ENCODE measurements at regions not wholly inside any gene's neighbourhood (a gene's known extent, or its start where the extent isn't known, plus 50 kb on each side); places are given as distances from the start of the nearest gene placed in this dataset.
"Not testable (repeated sequence)": the region's sequence is repeated elsewhere in the genome, so short reads cannot be mapped to it uniquely, and the experiment has no call there.

DNA sequence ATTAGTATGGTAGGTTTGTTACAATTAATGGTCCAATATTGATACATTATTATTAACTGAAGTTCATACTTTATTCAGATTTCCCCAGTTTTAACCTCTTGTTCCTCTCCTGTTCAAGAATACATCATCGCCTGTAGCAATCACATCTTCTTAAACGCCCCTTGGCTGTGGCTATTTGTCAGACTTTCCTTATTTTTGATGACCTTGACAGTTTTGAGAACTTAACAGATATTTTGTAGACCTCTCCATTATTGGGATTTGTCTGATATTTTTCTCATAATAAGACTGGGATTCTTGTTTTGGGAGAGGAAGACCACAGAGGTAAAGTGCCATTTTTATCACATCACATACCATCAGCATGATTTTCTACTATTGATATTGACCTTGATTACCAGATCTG is 112.3 kb upstream of the MARCHF11 start:
- no peak for DNase-seq

DNA sequence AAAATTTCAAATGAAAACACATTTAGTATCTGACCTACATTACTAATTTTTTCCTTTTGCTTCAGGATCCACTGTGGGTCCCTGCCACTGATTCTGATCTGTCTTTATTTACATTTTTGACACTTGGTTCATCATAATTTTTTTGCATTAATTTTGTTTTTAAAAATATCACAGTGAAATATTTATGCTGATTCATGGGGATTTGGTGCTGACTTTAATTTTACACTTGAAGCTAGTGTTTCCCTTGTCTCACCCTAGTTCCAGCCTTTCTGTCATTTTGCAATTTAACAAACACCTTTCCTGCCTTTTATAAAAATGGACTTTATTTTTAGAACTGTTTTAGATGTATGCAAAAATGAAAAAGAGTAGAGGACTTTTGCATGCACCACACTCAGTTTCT is 111.9 kb upstream of the MARCHF11 start:
- no peak for DNase-seq

DNA sequence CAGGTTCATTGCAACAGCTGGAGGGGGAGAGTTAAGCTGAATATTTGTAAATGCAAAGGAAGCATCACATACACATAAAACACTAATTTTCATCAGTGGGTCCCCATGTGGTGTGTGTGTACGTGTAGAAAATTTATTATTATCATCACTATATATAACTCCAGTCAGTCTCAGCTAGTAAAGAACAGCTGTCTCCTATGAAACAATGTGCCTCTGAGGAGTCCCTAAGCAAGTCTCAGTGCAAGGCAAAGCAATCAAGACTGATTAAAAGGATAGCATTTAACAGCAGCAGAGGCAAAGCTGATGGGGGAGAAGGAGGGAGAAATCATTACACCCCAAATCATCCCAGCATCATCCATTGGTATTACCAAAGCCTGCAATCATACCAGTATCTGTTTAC is 104.2 kb upstream of the MARCHF11 start:
- DNase-seq = no peak

GRCh38 chr5:16276859-16277258 is 97.3 kb upstream of the MARCHF11 start:
- not testable (repeated sequence) for DNase-seq

DNA sequence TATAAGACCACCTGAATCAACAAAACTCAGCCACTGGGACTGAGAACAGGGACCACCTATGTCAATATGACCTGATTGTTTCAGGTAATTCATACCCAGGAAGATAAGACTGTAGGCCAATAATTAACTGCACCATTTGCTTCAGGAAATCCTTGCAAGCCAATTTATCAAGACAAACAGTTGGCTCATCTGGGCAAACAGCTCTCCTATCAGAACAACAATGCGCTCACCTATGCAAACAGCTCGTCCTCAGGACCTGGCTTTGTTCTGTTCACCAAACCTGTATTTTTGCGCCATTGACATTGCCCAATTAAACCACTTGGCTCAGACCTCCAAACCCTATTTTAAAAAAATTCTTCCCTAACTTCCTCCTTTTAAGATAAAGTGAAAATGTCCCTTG is 92.3 kb upstream of the MARCHF11 start:
- no peak for DNase-seq

GRCh38 chr5:16265141-16265540 is 85.5 kb upstream of the MARCHF11 start:
- no peak for DNase-seq

DNA sequence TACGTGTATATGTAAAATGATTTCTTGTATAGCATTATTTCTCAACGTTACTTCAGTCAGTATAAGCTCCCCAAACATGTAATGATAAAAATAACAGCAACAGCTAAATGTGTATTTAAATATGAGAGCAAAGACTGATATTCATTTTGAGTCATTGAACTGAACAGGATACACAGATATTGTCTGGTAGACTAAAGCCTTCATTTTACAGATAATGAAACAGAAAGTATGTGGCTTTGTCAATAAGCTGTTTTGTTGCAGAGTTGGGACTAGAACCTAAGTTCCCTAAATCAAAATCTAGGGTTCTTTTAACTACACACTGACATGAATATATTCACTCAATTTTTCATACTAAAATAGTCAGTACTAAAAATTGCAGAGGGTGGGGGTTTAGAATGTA is 80.4 kb upstream of the MARCHF11 start:
- no peak for DNase-seq

- DNase-seq = no peak
These were observed 74.3 kb upstream of the MARCHF11 start for GRCh38 chr5:16253856-16254255.

GRCh38 chr5:16245956-16246355 is 66.4 kb upstream of the MARCHF11 start:
- DNase-seq = no peak

DNA sequence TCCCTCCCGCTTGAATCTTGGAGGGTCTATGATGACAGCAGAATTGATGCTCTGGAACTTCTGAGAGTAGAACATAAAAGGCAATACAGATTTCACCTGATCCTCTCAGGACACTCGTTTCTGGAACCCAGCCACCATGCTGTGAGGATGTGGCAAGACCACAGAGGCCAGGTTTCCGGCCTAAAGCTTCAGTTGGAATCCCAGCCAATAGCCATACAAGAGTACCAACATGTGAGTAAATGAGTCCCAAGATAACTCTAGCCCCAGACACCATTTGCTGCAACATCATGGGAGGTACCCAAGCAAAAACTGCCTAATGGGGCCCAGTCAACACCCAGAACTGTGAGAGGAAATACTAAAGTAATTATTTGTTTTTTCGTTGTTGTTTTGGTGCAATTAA is 65.7 kb upstream of the MARCHF11 start:
- no peak for DNase-seq

- no peak for DNase-seq
These were observed 58.4 kb upstream of the MARCHF11 start for GRCh38 chr5:16238018-16238417.

DNA sequence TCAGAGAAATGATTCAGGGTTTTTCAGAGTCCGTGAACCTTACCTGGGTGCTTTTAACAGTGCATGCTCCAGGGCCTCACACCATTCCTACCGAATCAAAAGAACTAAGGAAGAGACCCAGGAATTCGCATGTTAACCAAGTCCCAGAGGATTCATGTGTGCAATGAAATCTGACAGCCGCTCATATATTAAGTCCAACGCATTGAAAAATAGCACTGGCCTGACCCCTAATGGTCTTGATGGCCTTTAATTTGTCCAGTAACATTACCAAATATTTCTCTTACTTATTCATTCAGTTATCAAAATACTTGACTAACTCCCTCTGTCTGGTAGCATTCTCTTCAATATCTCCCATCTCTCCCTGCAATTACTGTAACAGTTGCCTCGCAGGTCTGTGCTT is 55.0 kb upstream of the MARCHF11 start:
- no peak for DNase-seq

DNA sequence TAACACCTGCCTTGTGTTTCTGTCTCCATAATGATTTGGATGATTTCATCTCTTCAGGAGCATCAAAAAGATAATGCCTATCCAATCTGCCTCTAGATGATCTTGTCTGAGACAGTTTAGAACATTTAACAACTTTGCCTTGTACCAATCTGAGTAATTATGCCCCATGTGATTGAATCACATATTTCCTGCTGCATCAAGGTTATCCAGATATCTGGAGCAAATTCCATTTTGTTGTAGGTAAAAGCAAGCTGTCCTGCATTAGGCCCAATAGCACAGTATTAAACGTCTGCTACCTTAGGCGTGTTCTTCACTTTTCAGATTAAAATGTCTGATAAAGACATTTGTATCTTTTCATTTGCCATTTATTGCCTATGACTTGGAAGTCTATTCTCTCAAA is 54.1 kb upstream of the MARCHF11 start:
- no peak for DNase-seq

DNA sequence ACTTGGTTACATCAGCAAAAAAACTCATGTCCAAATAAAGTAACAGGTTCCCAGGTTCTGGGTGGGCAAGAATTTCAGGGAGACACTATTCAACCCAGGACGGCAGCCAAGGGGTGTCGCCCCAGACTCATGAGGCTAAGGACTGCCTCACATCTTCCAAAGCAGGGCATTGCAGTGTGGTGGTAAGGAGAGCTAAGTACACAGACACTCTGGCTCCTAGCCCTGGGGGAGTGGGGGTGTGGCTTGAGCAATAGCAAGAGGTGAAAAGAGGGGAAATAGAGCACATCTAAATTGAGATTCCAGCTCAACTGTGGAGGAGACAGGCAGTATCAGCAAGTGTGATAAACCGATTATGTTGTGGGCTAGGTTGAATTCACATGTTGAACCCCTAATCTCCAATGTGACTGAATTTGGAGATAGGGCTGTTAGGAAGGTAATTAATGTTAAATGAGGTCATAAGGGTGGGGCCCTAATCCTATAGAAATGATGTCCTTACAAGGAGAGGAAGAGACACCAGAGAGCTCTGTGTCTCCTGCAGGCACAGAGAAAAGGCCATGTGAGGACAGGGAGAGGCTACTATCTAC is 49.9 kb upstream of the MARCHF11 start:
- no peak for DNase-seq
